Activated CD4-positive, alpha-beta T cell treated with anti-CD3 and anti-CD28 coated beads for 24 hours (primary cell): ENCODE measurements at regions not wholly inside any gene's neighbourhood (a gene's known extent, or its start where the extent isn't known, plus 50 kb on each side); places are given as distances from the start of the nearest gene placed in this dataset.

ENCODE experiments used
- DNase-seq, 2 donors: peaks; one replicate each; pipeline ENCODE4 v3.0.0-alpha.2; 2020; ENCODE audit warnings: low read depth in 2 of 2

- DNase-seq = no peak
These were observed 134.9 kb upstream of the THBS1 start for GRCh38 chr15:39445931-39446330.

GRCh38 chr15:39447346-39447745 is 133.5 kb upstream of the THBS1 start:
- no peak for DNase-seq

GRCh38 chr15:39447881-39448280 is 133.0 kb upstream of the THBS1 start:
- DNase-seq = no peak

GRCh38 chr15:39448409-39448808 is 132.5 kb upstream of the THBS1 start:
- no peak for DNase-seq

- DNase-seq = no peak
These were observed 129.7 kb upstream of the THBS1 start for GRCh38 chr15:39451121-39451688.

GRCh38 chr15:39451871-39452270 is 129.0 kb upstream of the THBS1 start:
- no peak for DNase-seq

- no peak for DNase-seq
These were observed 127.3 kb upstream of the THBS1 start for GRCh38 chr15:39453620-39454019.

- DNase-seq = no peak
These were observed 126.5 kb upstream of the THBS1 start for GRCh38 chr15:39454189-39454986.

- no peak for DNase-seq
These were observed 125.3 kb upstream of the THBS1 start for GRCh38 chr15:39455471-39455991.

GRCh38 chr15:39456159-39456558 is 124.7 kb upstream of the THBS1 start:
- DNase-seq = no peak

GRCh38 chr15:39456582-39457330 is 124.1 kb upstream of the THBS1 start:
- no peak for DNase-seq

GRCh38 chr15:39458131-39458530 is 122.7 kb upstream of the THBS1 start:
- DNase-seq = no peak

- no peak for DNase-seq
These were observed 121.3 kb upstream of the THBS1 start for GRCh38 chr15:39459548-39459947.

- DNase-seq = no peak
These were observed 120.1 kb upstream of the THBS1 start for GRCh38 chr15:39460748-39461147.

- DNase-seq = no peak
These were observed 119.2 kb upstream of the THBS1 start for GRCh38 chr15:39461536-39462130.

GRCh38 chr15:39462691-39463090 is 118.2 kb upstream of the THBS1 start:
- DNase-seq = no peak

- DNase-seq = no peak
These were observed 114.8 kb upstream of the THBS1 start for GRCh38 chr15:39465843-39466749.

GRCh38 chr15:39466750-39467105 is 114.2 kb upstream of the THBS1 start:
- DNase-seq = no peak

- no peak for DNase-seq
These were observed 112.5 kb upstream of the THBS1 start for GRCh38 chr15:39468331-39468730.

GRCh38 chr15:39468828-39469227 is 112.1 kb upstream of the THBS1 start:
- no peak for DNase-seq
